ENCODE measurements at regions not wholly inside any gene's neighbourhood (a gene's known extent, or its start where the extent isn't known, plus 50 kb on each side); places are given as distances from the start of the nearest gene placed in this dataset.
"Not testable (repeated sequence)": the region's sequence is repeated elsewhere in the genome, so short reads cannot be mapped to it uniquely, and the experiment has no call there.

GRCh38 chr16:54808890-54809289, 121.8 kb upstream of the IRX5 start:
- no peak for DNase-seq

DNA sequence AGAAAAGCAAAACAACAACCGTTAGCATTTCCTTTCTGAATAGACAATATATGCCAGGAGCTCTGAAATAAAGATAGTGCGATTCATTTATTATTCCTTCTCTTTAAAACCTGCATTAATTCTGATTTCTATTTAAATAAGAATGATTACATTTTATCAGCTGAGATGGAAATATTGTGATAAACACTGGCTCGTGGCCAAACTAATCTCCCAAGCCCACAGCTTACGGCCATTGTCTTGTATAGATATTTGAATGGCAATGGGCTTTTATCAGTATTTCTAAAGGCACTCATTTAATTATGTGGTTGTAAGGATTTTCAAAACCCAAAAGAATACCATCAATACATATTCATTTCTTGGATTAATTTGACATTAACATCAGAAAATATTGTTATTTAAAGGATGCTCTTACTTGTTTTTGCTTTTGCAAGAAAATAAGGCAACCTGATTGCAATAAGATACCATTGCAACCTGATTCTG, 123.7 kb upstream of the IRX5 start:
- DNase-seq = no peak

DNA sequence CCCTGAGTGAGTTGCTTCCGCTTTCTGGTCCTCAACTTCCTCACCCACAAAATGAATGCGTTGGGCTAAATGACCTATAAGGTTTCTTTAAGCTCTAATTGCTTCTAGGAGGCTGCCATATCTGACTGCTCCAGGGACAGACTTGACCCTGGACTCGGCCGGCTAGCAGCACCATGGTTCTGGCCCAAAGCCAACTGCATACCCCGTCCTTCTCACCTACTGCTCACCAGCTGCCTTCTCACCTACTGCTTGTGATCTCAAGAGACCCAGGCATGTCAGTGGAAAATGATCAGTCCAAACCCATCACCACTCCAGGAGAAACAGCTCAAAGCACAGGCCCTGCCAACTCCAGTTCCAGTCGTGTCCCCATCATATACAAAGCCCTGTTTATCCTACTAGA, 124.3 kb upstream of the IRX5 start:
- no peak for DNase-seq

DNA sequence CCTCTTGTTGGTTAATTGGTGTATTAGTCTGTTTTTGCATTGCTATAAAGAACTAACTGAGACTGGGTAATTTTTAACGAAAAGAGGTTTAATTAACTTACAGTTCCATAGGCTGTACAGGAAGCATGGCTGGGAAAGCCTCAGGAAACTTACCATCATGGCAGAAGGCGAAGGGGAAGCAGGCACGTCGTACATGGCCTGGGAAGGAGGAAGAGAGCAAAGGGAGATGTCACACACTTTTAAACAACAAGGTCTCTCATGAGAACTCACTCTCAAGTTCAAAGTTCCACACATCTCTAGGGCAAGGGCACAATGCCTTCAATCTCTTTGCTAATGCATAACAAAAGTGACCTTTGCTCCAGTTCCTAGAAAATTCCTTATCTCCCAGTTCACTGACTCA, 125.0 kb upstream of the IRX5 start:
- DNase-seq = no peak

- no peak for DNase-seq
Observed at GRCh38 chr16:54801057-54801844, 129.4 kb upstream of the IRX5 start.

DNA sequence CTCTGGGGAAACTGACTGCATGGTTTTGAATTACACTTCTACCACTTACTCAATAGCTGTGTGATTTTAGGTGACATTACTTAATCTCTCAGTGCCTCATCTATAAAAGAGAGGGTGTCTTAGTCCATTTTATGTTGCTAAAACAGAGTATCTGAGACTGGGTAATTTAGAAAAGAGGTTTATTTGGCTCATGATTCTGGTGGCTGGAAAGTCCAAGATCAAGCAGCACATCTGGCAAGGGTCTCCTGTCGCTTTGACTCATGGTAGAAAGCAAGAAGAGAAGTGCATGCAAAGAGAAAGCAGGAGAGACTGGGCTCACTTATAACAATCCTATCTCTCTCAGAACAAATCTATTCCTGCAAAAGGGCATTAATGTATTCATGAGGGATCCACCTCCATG, 132.4 kb upstream of the IRX5 start:
- DNase-seq = no peak

- DNase-seq = no peak
Observed at GRCh38 chr16:54796211-54796610, 134.5 kb upstream of the IRX5 start.

GRCh38 chr16:54792811-54793210, 137.9 kb upstream of the IRX5 start:
- no peak for DNase-seq

DNA sequence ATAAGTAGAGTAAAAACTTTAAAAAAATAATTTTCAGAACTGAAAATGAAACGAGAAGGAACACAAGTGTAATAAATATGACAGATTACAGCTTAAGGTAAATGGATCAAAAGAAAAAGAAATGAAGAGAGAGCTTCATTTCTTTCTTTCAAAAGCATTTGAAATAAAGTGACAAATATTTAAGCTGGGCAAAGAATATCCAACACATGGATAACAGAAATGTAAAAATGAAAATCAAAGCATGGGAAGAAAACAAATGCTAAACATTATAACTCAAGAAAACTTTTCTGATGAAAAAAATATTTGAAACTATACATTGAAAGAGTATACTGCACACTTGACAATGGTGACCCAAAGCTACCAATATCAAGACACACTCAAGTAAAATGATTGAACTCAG, 143.6 kb upstream of the IRX5 start:
- DNase-seq = no peak

DNA sequence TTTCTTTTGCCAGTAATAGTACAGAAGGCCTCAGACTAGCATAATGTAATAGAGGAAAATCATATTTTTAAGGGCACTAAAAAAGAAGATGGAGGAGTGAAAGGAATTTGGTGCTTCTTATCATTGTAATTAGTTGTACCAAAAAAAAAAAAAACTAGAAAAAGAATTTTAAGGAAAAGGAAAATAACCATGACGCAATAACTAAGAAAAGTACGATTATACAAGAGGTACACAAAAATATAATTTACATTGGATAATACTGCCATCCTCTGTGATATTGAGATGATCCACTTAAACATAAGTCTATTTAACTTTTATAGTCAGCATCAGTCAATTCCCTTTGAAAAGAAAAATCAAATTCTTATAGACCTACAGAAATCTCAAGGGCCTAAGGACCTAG, 146.7 kb upstream of the IRX5 start:
- no peak for DNase-seq

- DNase-seq = no peak
Observed at GRCh38 chr16:54783226-54783625, 147.4 kb upstream of the IRX5 start.

GRCh38 chr16:54780266-54780665, 150.4 kb upstream of the IRX5 start:
- no peak for DNase-seq

DNA sequence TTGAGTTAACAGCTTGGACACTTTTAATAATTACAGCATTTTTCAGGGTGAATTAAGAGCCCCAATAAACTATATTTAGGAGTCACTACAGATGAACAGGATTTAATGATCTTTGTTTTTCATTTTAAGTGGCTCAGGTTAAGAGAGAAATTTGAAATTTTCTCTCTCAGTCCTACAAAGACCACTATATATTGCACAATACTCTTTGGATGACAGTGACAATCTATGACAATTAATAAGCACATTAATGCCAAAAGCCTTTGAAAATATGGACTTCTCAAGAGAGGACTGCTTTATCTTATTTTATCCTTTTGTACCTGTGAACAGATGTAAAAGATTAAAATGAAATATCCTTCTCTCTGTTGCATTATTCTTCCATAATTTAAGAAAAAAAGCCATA, 151.1 kb upstream of the IRX5 start:
- no peak for DNase-seq

- DNase-seq = no peak
Observed at GRCh38 chr16:54774768-54775167, 155.9 kb upstream of the IRX5 start.

DNA sequence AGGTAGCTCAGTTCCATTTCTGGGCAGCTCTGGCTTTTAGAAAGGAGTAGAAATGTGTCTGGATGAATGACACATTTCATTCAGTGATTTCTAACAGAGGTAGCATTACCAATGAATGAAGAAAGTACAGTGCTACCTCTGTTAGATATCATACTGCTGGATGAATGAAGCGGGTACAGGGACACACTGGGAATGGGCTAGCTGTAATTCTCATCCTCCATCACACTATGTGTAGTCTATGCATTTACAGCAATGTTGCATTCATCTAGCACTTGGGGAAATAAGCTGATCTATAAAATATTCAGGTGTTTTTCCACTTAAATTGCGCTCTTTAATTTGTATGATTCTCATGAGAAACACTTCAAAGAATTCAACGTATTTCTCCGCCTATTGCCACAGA, 158.3 kb upstream of the IRX5 start:
- DNase-seq = no peak

DNA sequence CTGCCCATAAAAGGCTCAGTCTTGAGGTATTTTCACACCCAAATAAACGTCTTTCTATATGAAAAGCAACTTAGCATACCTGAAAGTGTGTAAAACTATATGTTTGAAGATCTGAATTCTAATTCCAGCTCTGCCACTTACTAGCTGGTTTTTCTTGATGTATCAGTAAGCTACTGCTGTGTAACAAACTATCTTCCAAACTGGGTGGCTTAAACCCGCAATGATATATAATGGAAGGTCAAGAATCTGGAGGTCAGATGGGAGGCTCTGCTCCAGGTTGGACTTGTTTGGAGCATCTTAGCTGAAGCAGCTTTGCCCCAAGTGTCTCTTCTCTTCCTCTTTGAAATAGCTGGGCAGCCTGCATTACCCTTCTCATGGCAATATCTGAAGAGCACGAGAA, 164.3 kb upstream of the IRX5 start:
- no peak for DNase-seq

DNA sequence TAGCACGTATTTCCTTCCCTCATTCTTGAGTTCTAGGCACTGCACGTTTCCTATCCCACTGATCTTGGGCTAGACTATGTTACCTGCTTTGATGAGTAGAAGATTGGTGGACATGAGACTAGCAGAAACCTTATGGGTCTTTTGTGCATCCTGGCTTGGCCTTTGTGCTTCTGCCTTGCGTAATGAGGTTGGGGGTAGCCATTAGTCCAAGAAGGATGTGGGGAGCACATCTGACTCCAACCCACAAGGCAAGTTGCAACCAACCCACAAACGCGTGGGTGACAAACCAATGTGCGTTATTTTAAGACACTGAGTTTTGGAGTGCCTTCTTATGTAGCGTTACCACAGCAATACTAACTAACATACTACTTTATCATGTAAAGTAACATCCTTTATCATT, 180.4 kb upstream of the IRX5 start:
- DNase-seq = no peak

GRCh38 chr16:54748611-54749190, 182.0 kb upstream of the IRX5 start:
- no peak for DNase-seq

GRCh38 chr16:54746596-54746995, 184.1 kb upstream of the IRX5 start:
- no peak for DNase-seq

GRCh38 chr16:54744998-54745397, 185.7 kb upstream of the IRX5 start:
- no peak for DNase-seq

DNA sequence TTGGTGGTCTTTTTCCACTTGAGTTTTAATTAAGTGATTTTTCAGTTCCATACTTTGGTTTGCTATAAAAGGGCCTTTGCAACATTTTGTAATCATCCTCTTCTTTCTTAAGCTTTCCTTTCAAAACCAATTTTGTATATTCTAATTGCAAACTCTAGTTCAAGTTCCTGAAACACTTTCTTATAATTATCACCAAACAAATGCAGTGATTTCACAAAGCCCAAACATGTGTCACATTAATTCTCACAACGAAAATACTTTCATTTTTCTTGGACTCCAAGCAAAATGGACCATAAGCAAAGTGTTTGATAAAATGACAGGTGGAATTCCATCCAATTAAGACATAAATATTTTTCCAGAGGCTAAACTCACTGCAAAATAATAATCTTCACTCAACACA, 188.2 kb upstream of the IRX5 start:
- no peak for DNase-seq

GRCh38 chr16:54739381-54739780, 191.3 kb upstream of the IRX5 start:
- no peak for DNase-seq

- DNase-seq = no peak
Observed at GRCh38 chr16:54734156-54734555, 196.5 kb upstream of the IRX5 start.

DNA sequence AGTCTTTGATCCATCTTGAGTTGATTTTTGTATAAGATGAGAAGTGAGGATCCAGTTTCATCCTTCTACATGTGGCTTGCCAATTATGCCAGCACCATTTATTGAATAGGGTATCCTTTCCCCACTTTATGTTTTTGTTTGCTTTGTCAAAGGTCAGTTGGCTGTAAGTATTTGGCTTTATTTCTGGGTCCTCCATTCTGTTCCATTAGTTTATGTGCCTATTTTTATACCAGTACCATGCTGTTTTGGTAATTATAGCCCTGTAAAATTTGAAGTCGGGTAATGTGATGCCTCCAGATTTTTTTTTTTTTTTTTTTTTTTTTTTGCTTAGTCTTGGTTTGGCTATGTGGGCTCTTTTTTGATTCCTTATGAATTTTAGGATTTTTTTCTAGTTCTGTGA, 203.0 kb upstream of the IRX5 start:
- not testable (repeated sequence) for DNase-seq

GRCh38 chr16:54724346-54724925, 206.2 kb upstream of the IRX5 start:
- DNase-seq = no peak
